SK-N-SH (cell line): ENCODE measurements at regions not wholly inside any gene's neighbourhood (a gene's known extent, or its start where the extent isn't known, plus 50 kb on each side); places are given as distances from the start of the nearest gene placed in this dataset.

Experiments used
- CTCF ChIA-PET: fragments of 300-600, 350-600 bp; formaldehyde crosslinking; extraction: SDS; loops from one replicate; lab custom pipeline; 2021; lab: Yijun Ruan, JAX
- POLR2A ChIA-PET: fragments of 350-600 bp; sonication (Branson Sonifier 250); formaldehyde crosslinking; extraction: SDS; loops from one replicate; lab custom pipeline; 2020; ENCODE audit warnings: antibody characterized with exemption, inconsistent platforms; lab: Yijun Ruan, JAX
- DNase-seq: peaks from one replicate; pipeline ENCODE4 v3.0.0; 2012
- H2AFZ ChIP-seq: fragments of 200-600 bp; sonication (generic); 2 replicates; pipeline ENCODE4 v1.8.1; 2016; ENCODE audit warnings: antibody characterized with exemption, mild to moderate bottlenecking, low read depth
- H3F3A ChIP-seq: fragments of 200-600 bp; sonication (generic); replicated peaks from 2 replicates; pipeline ENCODE3; 2016; ENCODE audit warnings: antibody characterized with exemption, mild to moderate bottlenecking; ENCODE audit not compliant: insufficient read depth
- H3K27ac ChIP-seq, 2 experiments: fragments of 200-500 bp in 1 of 2; fragments of 200-600 bp in 1 of 2; sonication (Bioruptor generic) in 1 of 2; sonication (generic), shearing (Covaris generic) in 1 of 2; 2 replicates each; pipeline versions ENCODE4 v1.5.1 to v1.6.1; 2014 to 2016; ENCODE audit warnings: low read depth in 2 of 2, inconsistent platforms in 1 of 2, low read length in 1 of 2, mild to moderate bottlenecking in 1 of 2, mixed read lengths in 1 of 2
- H3K27me3 ChIP-seq: fragments of 200-600 bp; sonication (generic), shearing (Covaris generic); 2 replicates; pipeline ENCODE4 v1.6.1; 2016; ENCODE audit warnings: mixed run types; ENCODE audit not compliant: insufficient read depth
- H3K36me3 ChIP-seq, 2 experiments: fragments of 200-500 bp in 1 of 2; fragments of 200-600 bp in 1 of 2; sonication (Bioruptor generic) in 1 of 2; sonication (generic) in 1 of 2; replicated peaks in 1 of 2; 2 replicates each; pipeline versions ENCODE3 to v1.5.1; 2014 to 2016; ENCODE audit warnings: low read length in 1 of 2, mild to moderate bottlenecking in 1 of 2; ENCODE audit not compliant: insufficient read depth in 2 of 2, control insufficient read depth in 1 of 2
- H3K4me1 ChIP-seq, 2 experiments: fragments of 200-500 bp in 1 of 2; fragments of 200-600 bp in 1 of 2; sonication (Bioruptor generic) in 1 of 2; sonication (generic), shearing (Covaris generic) in 1 of 2; 2 replicates each; pipeline versions ENCODE4 v1.5.1 to v1.6.1; 2014 to 2016; ENCODE audit warnings: low read depth in 1 of 2, low read length in 1 of 2, mixed run types in 1 of 2; ENCODE audit not compliant: insufficient read depth in 2 of 2, control insufficient read depth in 1 of 2
- H3K4me2 ChIP-seq: fragments of 200-600 bp; sonication (generic), shearing (Covaris generic); 2 replicates; pipeline ENCODE4 v1.6.1; 2017; ENCODE audit warnings: mixed run types
- H3K4me3 ChIP-seq, 2 experiments: fragments of 200-500 bp in 1 of 2; fragments of 200-600 bp in 1 of 2; sonication (Bioruptor generic) in 1 of 2; sonication (generic), shearing (Covaris generic) in 1 of 2; 2 replicates each; pipeline versions ENCODE4 v1.5.1 to v1.8.1; 2014 to 2016; ENCODE audit warnings: low read depth in 2 of 2, inconsistent platforms in 1 of 2, low read length in 1 of 2, mild to moderate bottlenecking in 1 of 2, mixed read lengths in 1 of 2, moderate library complexity in 1 of 2
- H3K79me2 ChIP-seq: fragments of 200-600 bp; sonication (generic); 2 replicates; pipeline ENCODE4 v1.8.1; 2017; ENCODE audit warnings: mild to moderate bottlenecking; ENCODE audit not compliant: insufficient read depth
- H3K9ac ChIP-seq: fragments of 200-600 bp; sonication (generic); 2 replicates; pipeline ENCODE4 v1.6.1; 2017; ENCODE audit warnings: mixed run types
- H3K9me2 ChIP-seq: fragments of 200-600 bp; sonication (generic); 2 replicates; pipeline ENCODE4 v1.6.1; 2017; ENCODE audit warnings: mixed run types
- H3K9me3 ChIP-seq: fragments of 200-600 bp; sonication (generic); 2 replicates; pipeline ENCODE4 v1.6.1; 2017; ENCODE audit warnings: mixed run types, mild to moderate bottlenecking, moderate library complexity
- H4K20me1 ChIP-seq: fragments of 200-600 bp; sonication (generic); 2 replicates; pipeline ENCODE4 v1.6.1; 2017; ENCODE audit warnings: mild to moderate bottlenecking, mixed run types; ENCODE audit not compliant: insufficient read depth
- CHD2 ChIP-seq: fragments of 150-350 bp; IDR thresholded peaks from 2 replicates; pipeline ENCODE4 v1.6.1; 2018; ENCODE audit warnings: low read length; ENCODE audit not compliant: partially characterized antibody
- EP300 ChIP-seq, 2 experiments: IDR thresholded peaks; 2 replicates each; pipeline versions ENCODE4 v1.4.0 to v1.6.1; 2012; ENCODE audit warnings: borderline replicate concordance in 1 of 2, low read depth in 1 of 2, low read length in 1 of 2
- EZH2phosphoT487 ChIP-seq: fragments of 200-600 bp; sonication (generic); IDR thresholded peaks from 2 replicates; pipeline ENCODE4 v1.6.1; 2017; ENCODE audit warnings: low read depth, mixed run types, mild to moderate bottlenecking, antibody characterized with exemption, moderate library complexity, borderline replicate concordance
- FOSL2 ChIP-seq: IDR thresholded peaks from 2 replicates; pipeline ENCODE4 v1.4.0; 2012; ENCODE audit warnings: low read depth, mild to moderate bottlenecking, moderate library complexity, borderline replicate concordance
- GABPA ChIP-seq: IDR thresholded peaks from 2 replicates; pipeline ENCODE4 v1.4.0; 2012; ENCODE audit warnings: low read depth, mild to moderate bottlenecking
- IRF3 ChIP-seq: fragments of 150-350 bp; IDR thresholded peaks from 2 replicates; pipeline ENCODE4 v1.6.1; 2016; ENCODE audit warnings: mild to moderate bottlenecking, low read depth, low read length
- JUND ChIP-seq: IDR thresholded peaks from 2 replicates; pipeline ENCODE4 v1.4.0; 2012
- MAX ChIP-seq: IDR thresholded peaks from 2 replicates; pipeline ENCODE4 v1.4.0; 2012; ENCODE audit warnings: low read depth
- MXI1 ChIP-seq: IDR thresholded peaks from 2 replicates; pipeline ENCODE4 v1.6.1; 2012; ENCODE audit warnings: mild to moderate bottlenecking, low read depth, low read length, improper control_type of control experiment
- NRF1 ChIP-seq: IDR thresholded peaks from 2 replicates; pipeline ENCODE4 v1.6.1; 2012; ENCODE audit warnings: low read depth, mild to moderate bottlenecking, low read length
- RXRA ChIP-seq: IDR thresholded peaks from 2 replicates; pipeline ENCODE4 v1.4.0; 2012; ENCODE audit warnings: low read depth, mild to moderate bottlenecking, borderline replicate concordance
- SMC3 ChIP-seq: IDR thresholded peaks from 2 replicates; pipeline ENCODE4 v1.6.1; 2012; ENCODE audit warnings: low read depth, low read length, improper control_type of control experiment
- TAF1 ChIP-seq: IDR thresholded peaks from 2 replicates; pipeline ENCODE4 v1.6.1; 2012; ENCODE audit warnings: low read depth, mild to moderate bottlenecking, low read length, moderate library complexity, borderline replicate concordance
- USF2 ChIP-seq: fragments of 150-350 bp; IDR thresholded peaks from 2 replicates; pipeline ENCODE4 v1.6.1; 2017; ENCODE audit warnings: antibody characterized with exemption, low read length, low read depth, borderline replicate concordance
- YY1 ChIP-seq: IDR thresholded peaks from 2 replicates; pipeline ENCODE4 v1.4.0; 2012; ENCODE audit warnings: low read depth, mild to moderate bottlenecking
- WGBS: methylation state at CpG from one replicate; pipeline ENCODE4 v1.1.6; 2017; ENCODE audit warnings: low lambda C conversion rate; 5-methylcytosine and 5-hydroxymethylcytosine counted together
- TF ChIP-seq, protein P1 (sequence below): fragments of 200-600 bp; sonication (generic); IDR thresholded peaks from 2 replicates; pipeline ENCODE4 v1.6.1; 2017; ENCODE audit warnings: antibody characterized with exemption, mild to moderate bottlenecking, moderate library complexity

DNA sequence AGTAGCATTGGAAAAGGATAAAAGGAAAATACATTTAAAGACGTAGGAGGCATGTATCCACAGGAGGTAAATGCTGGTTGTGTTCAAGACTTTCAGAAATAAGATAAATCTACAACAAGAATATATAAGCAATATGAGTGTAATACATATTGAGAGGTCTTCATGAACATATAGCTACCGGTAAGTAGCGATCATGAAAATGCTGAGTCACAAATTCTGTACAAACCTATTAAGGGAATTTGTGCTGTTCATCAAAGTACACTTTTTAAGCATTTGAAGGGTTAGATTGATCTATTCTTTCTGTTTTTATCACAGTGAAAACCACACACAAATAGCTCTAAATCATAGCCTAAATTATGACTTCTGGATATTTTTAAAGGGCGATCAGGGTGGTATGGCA is 173.1 kb upstream of the NYAP2 start:
- Histone ChIP-seq H3K27me3 (no peaks in the 10 kb centered on the region), H3K9me3 (no peaks in the 10 kb centered on the region), H3K4me1 (no peaks in the 10 kb centered on the region), H3K79me2 (no peaks in the 10 kb centered on the region), H3K9ac (no peak overlapping the region), H3K4me2 (no peak overlapping the region), H3K27ac (no peak overlapping the region), H4K20me1 (no peaks in the 10 kb centered on the region), H3F3A (no peaks in the 10 kb centered on the region), H2AFZ (no peak overlapping the region), H3K4me3 (no peak overlapping the region), H3K36me3 (no peaks in the 10 kb centered on the region), H3K9me2 (no peaks in the 10 kb centered on the region)
- no peak for DNase-seq
- ChIA-PET POLR2A (no interaction called here), CTCF (no interaction called here)
- WGBS, result 79% methylated on average over 4 of the region's 4 CpGs
- no peak for TF ChIP-seq CHD2
- TF ChIP-seq RXRA, result no peak
- no peak for TF ChIP-seq EZH2phosphoT487
- TF ChIP-seq JUND, result no peak
- no peak for TF ChIP-seq EP300 (IDR thresholded peaks at IDR 0.05; ENCODE audit: borderline replicate concordance in 1 of 2, low read depth in 1 of 2, low read length in 1 of 2)
- no peak for TF ChIP-seq USF2
- TF ChIP-seq, protein P1, sequence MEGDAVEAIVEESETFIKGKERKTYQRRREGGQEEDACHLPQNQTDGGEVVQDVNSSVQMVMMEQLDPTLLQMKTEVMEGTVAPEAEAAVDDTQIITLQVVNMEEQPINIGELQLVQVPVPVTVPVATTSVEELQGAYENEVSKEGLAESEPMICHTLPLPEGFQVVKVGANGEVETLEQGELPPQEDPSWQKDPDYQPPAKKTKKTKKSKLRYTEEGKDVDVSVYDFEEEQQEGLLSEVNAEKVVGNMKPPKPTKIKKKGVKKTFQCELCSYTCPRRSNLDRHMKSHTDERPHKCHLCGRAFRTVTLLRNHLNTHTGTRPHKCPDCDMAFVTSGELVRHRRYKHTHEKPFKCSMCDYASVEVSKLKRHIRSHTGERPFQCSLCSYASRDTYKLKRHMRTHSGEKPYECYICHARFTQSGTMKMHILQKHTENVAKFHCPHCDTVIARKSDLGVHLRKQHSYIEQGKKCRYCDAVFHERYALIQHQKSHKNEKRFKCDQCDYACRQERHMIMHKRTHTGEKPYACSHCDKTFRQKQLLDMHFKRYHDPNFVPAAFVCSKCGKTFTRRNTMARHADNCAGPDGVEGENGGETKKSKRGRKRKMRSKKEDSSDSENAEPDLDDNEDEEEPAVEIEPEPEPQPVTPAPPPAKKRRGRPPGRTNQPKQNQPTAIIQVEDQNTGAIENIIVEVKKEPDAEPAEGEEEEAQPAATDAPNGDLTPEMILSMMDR, result no peak

GRCh38 chr2:225223301-225223700 is 176.2 kb upstream of the NYAP2 start:
- H4K20me1 ChIP-seq, result no peaks in the 10 kb centered on the region
- H3K4me2 ChIP-seq, result no peak overlapping the region
- no peaks in the 10 kb centered on the region for H3F3A ChIP-seq
- H3K79me2 ChIP-seq, result no peaks in the 10 kb centered on the region
- no peaks in the 10 kb centered on the region for H3K4me1 ChIP-seq
- no peak for DNase-seq
- no peak overlapping the region for H3K27ac ChIP-seq
- TF ChIP-seq MXI1 (no peak), NRF1 (no peak), MAX (no peak), GABPA (no peak), USF2 (no peak), SMC3 (no peak), YY1 (no peak), TAF1 (no peak), JUND (no peak), IRF3 (no peak), FOSL2 (no peak), EZH2phosphoT487 (no peak)
- CTCF ChIA-PET, result interaction anchor here (1.7 kb wide), 1 partner anchor 438 kb away, joined by 6 read pairs; no protein-coding TSS in a partner anchor
- POLR2A ChIA-PET, result no interaction called here
- no peak overlapping the region for H3K9ac ChIP-seq
- H3K27me3 ChIP-seq, result no peaks in the 10 kb centered on the region
- H3K9me3 ChIP-seq, result no peaks in the 10 kb centered on the region
- H3K9me2 ChIP-seq, result no peaks in the 10 kb centered on the region
- H2AFZ ChIP-seq, result no peak overlapping the region
- no peak overlapping the region for H3K4me3 ChIP-seq
- no peaks in the 10 kb centered on the region for H3K36me3 ChIP-seq
